ENCODE measurements at regions not wholly inside any gene's neighbourhood (a gene's known extent, or its start where the extent isn't known, plus 50 kb on each side); places are given as distances from the start of the nearest gene placed in this dataset.

GRCh38 chr2:234174742-234175141 lies 124.2 kb downstream of the SPP2 start:
- TF ChIP-seq CTCF (IDR thresholded peaks at IDR 0.05) (no peak), POLR2A (IDR thresholded peaks at IDR 0.05; ENCODE audit: low read depth) (no peak), EP300 (IDR thresholded peaks at IDR 0.05) (no peak), POLR2AphosphoS5 (IDR thresholded peaks at IDR 0.05) (no peak)

All from esophagus muscularis mucosa (tissue), 4 donors.